HCT116 (cell line): ENCODE measurements at regions not wholly inside any gene's neighbourhood (a gene's known extent, or its start where the extent isn't known, plus 50 kb on each side); places are given as distances from the start of the nearest gene placed in this dataset.

Source experiments
- ATAC-seq: fragments of 200-7000 bp; cut with Tn5 transposase; 2 replicates; pipeline ENCODE4 v1.9.1; 2020; ENCODE audit warnings: mild to moderate bottlenecking, moderate library complexity
- BruUV-seq: library from RNA; stranded (reverse); fragments of 400-500 nt; replicated peaks from 2 replicates; lab custom pipeline; 2021; lab: Mats Ljungman, UMichigan
- CTCF ChIA-PET: fragments of 300-600 bp; sonication (Branson Sonifier 250); formaldehyde crosslinking; loops from one replicate; lab custom pipeline; 2021; ENCODE audit warnings: antibody characterized with exemption; lab: Charles Lee
- POLR2A ChIA-PET: fragments of 300-600, 350-600 bp; sonication (Branson Sonifier 250); formaldehyde crosslinking; loops from one replicate; lab custom pipeline; 2021; ENCODE audit warnings: antibody characterized with exemption; lab: Charles Lee
- RAD21 ChIA-PET, 2 experiments: fragments of 300-600 bp; sonication (Branson Sonifier 250); formaldehyde crosslinking; loops; one replicate each; lab custom pipeline; 2023; ENCODE audit warnings: low total read pairs in 2 of 2; ENCODE audit not compliant: uncharacterized antibody in 2 of 2, unreplicated experiment in 2 of 2, low non-redundant PET in 1 of 2; lab: Charles Lee
- DNase-seq: peaks from one replicate; pipeline ENCODE4 v3.0.0-alpha.2; 2010; ENCODE audit warnings: low read depth, low spot score
- H2AFZ ChIP-seq: fragments of 200-600 bp; shearing (Covaris generic), sonication (generic); 2 replicates; pipeline ENCODE4 v1.6.1; 2017; ENCODE audit warnings: low read depth, mixed run types, mixed read lengths, antibody characterized with exemption, low read length; ENCODE audit not compliant: poor library complexity, severe bottlenecking
- H3K27ac ChIP-seq: 2 replicates; pipeline ENCODE4 v1.5.1; 2012; ENCODE audit warnings: low read depth, low read length
- H3K27me3 ChIP-seq: fragments of 200-600 bp; sonication (generic); 2 replicates; pipeline ENCODE4 v1.6.1; 2016; ENCODE audit warnings: mixed run types, low read length, mixed read lengths; ENCODE audit not compliant: insufficient read depth
- H3K36me3 ChIP-seq, 2 experiments: fragments of 200-500 bp in 1 of 2; fragments of 200-600 bp in 1 of 2; sonication (Bioruptor generic) in 1 of 2; sonication (generic) in 1 of 2; 2 replicates each; pipeline versions ENCODE4 v1.5.1 to v1.6.1; 2014 to 2016; ENCODE audit warnings: low read length in 2 of 2, inconsistent platforms in 1 of 2, mixed read lengths in 1 of 2, mixed run types in 1 of 2; ENCODE audit not compliant: insufficient read depth in 2 of 2, control insufficient read depth in 1 of 2
- H3K4me1 ChIP-seq, 2 experiments: fragments of 200-600 bp in 1 of 2; sonication (generic) in 1 of 2; 2 replicates each; pipeline versions ENCODE4 v1.5.1 to v1.6.1; 2012 to 2017; ENCODE audit warnings: low read length in 2 of 2, inconsistent platforms in 1 of 2, mild to moderate bottlenecking in 1 of 2, mixed read lengths in 1 of 2, mixed run types in 1 of 2, moderate library complexity in 1 of 2; ENCODE audit not compliant: insufficient read depth in 2 of 2, control insufficient read depth in 1 of 2
- H3K4me2 ChIP-seq: fragments of 200-600 bp; sonication (generic); 2 replicates; pipeline ENCODE4 v1.6.1; 2017; ENCODE audit warnings: mixed run types, low read length, mixed read lengths
- H3K4me3 ChIP-seq, 2 experiments: fragments of 200-600 bp in 1 of 2; sonication (generic) in 1 of 2; replicated peaks in 1 of 2; 2 replicates each; pipeline ENCODE4 v1.5.1; 2011 to 2016; ENCODE audit warnings: low read length in 2 of 2, control low read depth in 1 of 2, low read depth in 1 of 2, mild to moderate bottlenecking in 1 of 2, mixed read lengths in 1 of 2, mixed run types in 1 of 2
- H3K79me2 ChIP-seq: fragments of 200-600 bp; sonication (generic); 2 replicates; pipeline ENCODE4 v1.6.1; 2017; ENCODE audit warnings: mild to moderate bottlenecking, mixed run types, low read length, moderate library complexity, mixed read lengths; ENCODE audit not compliant: insufficient read depth
- H3K9ac ChIP-seq: fragments of 200-600 bp; sonication (generic); 2 replicates; pipeline ENCODE4 v1.6.1; 2016; ENCODE audit warnings: low read length, mixed read lengths
- H3K9me2 ChIP-seq: fragments of 200-600 bp; sonication (generic), shearing (Covaris generic); 2 replicates; pipeline ENCODE4 v1.6.1; 2017; ENCODE audit warnings: mixed run types, mild to moderate bottlenecking, moderate library complexity; ENCODE audit not compliant: insufficient read depth
- H3K9me3 ChIP-seq, 2 experiments: fragments of 200-500 bp in 1 of 2; fragments of 200-600 bp in 1 of 2; sonication (Bioruptor generic) in 1 of 2; sonication (generic) in 1 of 2; 2 replicates each; pipeline ENCODE4 v1.6.1; 2014 to 2017; ENCODE audit warnings: low read length in 2 of 2, mixed read lengths in 2 of 2, inconsistent platforms in 1 of 2, low read depth in 1 of 2, mild to moderate bottlenecking in 1 of 2, mixed run types in 1 of 2, moderate library complexity in 1 of 2; ENCODE audit not compliant: control insufficient read depth in 1 of 2, insufficient read depth in 1 of 2
- H4K20me1 ChIP-seq: fragments of 200-600 bp; sonication (generic), shearing (Covaris generic); 2 replicates; pipeline ENCODE4 v1.6.1; 2017; ENCODE audit warnings: mixed run types, mild to moderate bottlenecking, moderate library complexity; ENCODE audit not compliant: insufficient read depth
- ATF3 ChIP-seq: IDR thresholded peaks from 2 replicates; pipeline ENCODE4 v1.6.1; 2012
- CBX3 ChIP-seq: IDR thresholded peaks from 2 replicates; pipeline ENCODE4 v1.6.1; 2012; ENCODE audit warnings: low read depth
- CEBPB ChIP-seq: IDR thresholded peaks from 2 replicates; pipeline ENCODE4 v1.6.1; 2012; ENCODE audit warnings: low read depth
- CTCF ChIP-seq, 3 experiments: fragments of 200-600 bp in 1 of 3; sonication (generic) in 1 of 3; IDR thresholded peaks in 2 of 3; conservative IDR thresholded peaks in 1 of 3; 2 replicates each; pipeline ENCODE4 v1.5.1; 2012 to 2017; ENCODE audit warnings: low read depth in 2 of 3, low read length in 2 of 3, antibody characterized with exemption in 1 of 3, borderline replicate concordance in 1 of 3, control low read depth in 1 of 3, mild to moderate bottlenecking in 1 of 3, mixed read lengths in 1 of 3, mixed run types in 1 of 3, moderate library complexity in 1 of 3; ENCODE audit not compliant: insufficient read depth in 1 of 3
- EGR1 ChIP-seq: IDR thresholded peaks from 2 replicates; pipeline ENCODE4 v1.6.1; 2012; ENCODE audit warnings: low read depth
- ELF1 ChIP-seq: IDR thresholded peaks from 2 replicates; pipeline ENCODE4 v1.6.1; 2012; ENCODE audit warnings: low read depth, borderline replicate concordance
- FOSL1 ChIP-seq: IDR thresholded peaks from 2 replicates; pipeline ENCODE4 v1.6.1; 2012; ENCODE audit warnings: low read depth
- POLR2A ChIP-seq: IDR thresholded peaks from 2 replicates; pipeline ENCODE4 v1.7.0; 2011; ENCODE audit warnings: borderline replicate concordance; ENCODE audit not compliant: insufficient read depth, insufficient read length; ENCODE audit errors: extremely low read depth
- RAD21 ChIP-seq: IDR thresholded peaks from 2 replicates; pipeline ENCODE4 v1.6.1; 2012; ENCODE audit warnings: low read depth, mild to moderate bottlenecking
- SIN3A ChIP-seq: IDR thresholded peaks from 2 replicates; pipeline ENCODE4 v1.6.1; 2012; ENCODE audit warnings: low read depth
- YY1 ChIP-seq: IDR thresholded peaks from 2 replicates; pipeline ENCODE4 v1.6.1; 2011; ENCODE audit warnings: low read length, low read depth, moderate library complexity, mild to moderate bottlenecking; ENCODE audit not compliant: insufficient replicate concordance; ENCODE audit errors: extremely low read depth
- ZBTB33 ChIP-seq: IDR thresholded peaks from 2 replicates; pipeline ENCODE4 v1.6.1; 2011; ENCODE audit warnings: mild to moderate bottlenecking, low read length, moderate library complexity; ENCODE audit not compliant: insufficient replicate concordance; ENCODE audit errors: extremely low read depth
- ZFX ChIP-seq: fragments of 450-650 bp; IDR thresholded peaks from 2 replicates; pipeline ENCODE4 v1.6.1; 2017
- intact Hi-C: fragments of 100-400 bp; cut with micrococcal nuclease; formaldehyde crosslinking; loops from 2 replicates; pipeline ENCODE4 v1.10.0; 2022
- TF ChIP-seq, protein P1 (sequence below): IDR thresholded peaks from 2 replicates; pipeline ENCODE4 v1.6.1; 2012; ENCODE audit warnings: low read depth
- TF ChIP-seq, protein P2 (sequence below): IDR thresholded peaks from 2 replicates; pipeline ENCODE4 v1.6.1; 2012

GRCh38 chr3:127067116-127067910, 84.4 kb downstream of the PLXNA1 start:
- Histone ChIP-seq H3K4me1 (peaks cover 4 to 19% of the 10 kb centered on the region in 2 experiments), H3K9ac (no peak overlapping the region), H4K20me1 (no peaks in the 10 kb centered on the region), H2AFZ (no peak overlapping the region), H3K27ac (no peak overlapping the region), H3K4me3 (no peak overlapping the region), H3K9me3 (no peaks in the 10 kb centered on the region), H3K9me2 (no peaks in the 10 kb centered on the region), H3K79me2 (no peaks in the 10 kb centered on the region), H3K4me2 (no peak overlapping the region), H3K27me3 (no peaks in the 10 kb centered on the region), H3K36me3 (no peaks in the 10 kb centered on the region)
- DNase-seq, result no peak
- no TSS peak for BruUV-seq
- CTCF ChIA-PET, result no interaction called here
- POLR2A ChIA-PET, result interaction anchor here (0.6 kb wide), 1 partner anchor 98 kb away, joined by 3 read pairs; no protein-coding TSS in a partner anchor
- no peak for ATAC-seq
- RAD21 ChIA-PET, result no interaction called here
- intact Hi-C loops, result no loop called here
- TF ChIP-seq, protein P1, sequence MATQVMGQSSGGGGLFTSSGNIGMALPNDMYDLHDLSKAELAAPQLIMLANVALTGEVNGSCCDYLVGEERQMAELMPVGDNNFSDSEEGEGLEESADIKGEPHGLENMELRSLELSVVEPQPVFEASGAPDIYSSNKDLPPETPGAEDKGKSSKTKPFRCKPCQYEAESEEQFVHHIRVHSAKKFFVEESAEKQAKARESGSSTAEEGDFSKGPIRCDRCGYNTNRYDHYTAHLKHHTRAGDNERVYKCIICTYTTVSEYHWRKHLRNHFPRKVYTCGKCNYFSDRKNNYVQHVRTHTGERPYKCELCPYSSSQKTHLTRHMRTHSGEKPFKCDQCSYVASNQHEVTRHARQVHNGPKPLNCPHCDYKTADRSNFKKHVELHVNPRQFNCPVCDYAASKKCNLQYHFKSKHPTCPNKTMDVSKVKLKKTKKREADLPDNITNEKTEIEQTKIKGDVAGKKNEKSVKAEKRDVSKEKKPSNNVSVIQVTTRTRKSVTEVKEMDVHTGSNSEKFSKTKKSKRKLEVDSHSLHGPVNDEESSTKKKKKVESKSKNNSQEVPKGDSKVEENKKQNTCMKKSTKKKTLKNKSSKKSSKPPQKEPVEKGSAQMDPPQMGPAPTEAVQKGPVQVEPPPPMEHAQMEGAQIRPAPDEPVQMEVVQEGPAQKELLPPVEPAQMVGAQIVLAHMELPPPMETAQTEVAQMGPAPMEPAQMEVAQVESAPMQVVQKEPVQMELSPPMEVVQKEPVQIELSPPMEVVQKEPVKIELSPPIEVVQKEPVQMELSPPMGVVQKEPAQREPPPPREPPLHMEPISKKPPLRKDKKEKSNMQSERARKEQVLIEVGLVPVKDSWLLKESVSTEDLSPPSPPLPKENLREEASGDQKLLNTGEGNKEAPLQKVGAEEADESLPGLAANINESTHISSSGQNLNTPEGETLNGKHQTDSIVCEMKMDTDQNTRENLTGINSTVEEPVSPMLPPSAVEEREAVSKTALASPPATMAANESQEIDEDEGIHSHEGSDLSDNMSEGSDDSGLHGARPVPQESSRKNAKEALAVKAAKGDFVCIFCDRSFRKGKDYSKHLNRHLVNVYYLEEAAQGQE, result no peak
- no peak for TF ChIP-seq YY1
- no peak for TF ChIP-seq POLR2A
- no peak for TF ChIP-seq EGR1
- TF ChIP-seq RAD21, result no peak
- TF ChIP-seq SIN3A, result no peak
- TF ChIP-seq CTCF (IDR thresholded peaks at IDR 0.05 in 2 of 3, conservative IDR thresholded peaks at IDR 0.05 in 1 of 3; ENCODE audit: borderline replicate concordance in 1 of 3, insufficient read depth in 1 of 3, low read depth in 2 of 3, low read length in 2 of 3), result no peak
- no peak for TF ChIP-seq ZBTB33
- TF ChIP-seq, protein P2, sequence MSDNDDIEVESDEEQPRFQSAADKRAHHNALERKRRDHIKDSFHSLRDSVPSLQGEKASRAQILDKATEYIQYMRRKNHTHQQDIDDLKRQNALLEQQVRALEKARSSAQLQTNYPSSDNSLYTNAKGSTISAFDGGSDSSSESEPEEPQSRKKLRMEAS, result no peak
- no peak for TF ChIP-seq FOSL1
- no peak for TF ChIP-seq CBX3
- TF ChIP-seq ZFX, result no peak
- TF ChIP-seq CEBPB, result no peak
- TF ChIP-seq ATF3, result no peak
- TF ChIP-seq ELF1, result no peak
